ENCODE measurements at regions not wholly inside any gene's neighbourhood (a gene's known extent, or its start where the extent isn't known, plus 50 kb on each side); places are given as distances from the start of the nearest gene placed in this dataset.

GRCh38 chr1:81446000-81446669 lies 354.6 kb upstream of the ADGRL2 start:
- CTCF ChIA-PET (ENCODE audit: unreplicated experiment): no interaction called here

GRCh38 chr1:81443288-81443687 lies 357.4 kb upstream of the ADGRL2 start:
- H3K4me3 ChIP-seq (ENCODE audit: low read depth, low read length, poor library complexity, severe bottlenecking): no peak overlapping the region
- no peak overlapping the region for H3K4me2 ChIP-seq (ENCODE audit: low read length)
- H3K9me3 ChIP-seq (ENCODE audit: low read length): no peaks in the 10 kb centered on the region
- BruUV-seq (replicated peaks): no TSS peak
- no peaks in the 10 kb centered on the region for H3K79me2 ChIP-seq (ENCODE audit: insufficient read depth, low read depth, low read length)
- no peaks in the 10 kb centered on the region; the same call in 1 of the 2 replicates for H4K20me1 ChIP-seq (ENCODE audit: insufficient read depth, low read length)
- intact Hi-C loops (cut with micrococcal nuclease; ENCODE audit: unreplicated experiment): no loop called here
- no peak overlapping the region for H3K27ac ChIP-seq (ENCODE audit: low read depth, low read length, poor library complexity, severe bottlenecking)
- no peaks in the 10 kb centered on the region for H3K9me2 ChIP-seq (ENCODE audit: insufficient read depth, low read length)
- no peaks in the 10 kb centered on the region for H3K4me1 ChIP-seq (ENCODE audit: insufficient read depth, low read length, poor library complexity, severe bottlenecking)
- H3K36me3 ChIP-seq (ENCODE audit: insufficient read depth, low read length): no peaks in the 10 kb centered on the region
- ChIA-PET POLR2A (no interaction called here), CTCF (ENCODE audit: unreplicated experiment) (no interaction called here)
- no peak for TF ChIP-seq EZH2phosphoT487 (IDR thresholded peaks at IDR 0.05; ENCODE audit: borderline replicate concordance, low read depth, low read length)
- TF ChIP-seq, protein P1, sequence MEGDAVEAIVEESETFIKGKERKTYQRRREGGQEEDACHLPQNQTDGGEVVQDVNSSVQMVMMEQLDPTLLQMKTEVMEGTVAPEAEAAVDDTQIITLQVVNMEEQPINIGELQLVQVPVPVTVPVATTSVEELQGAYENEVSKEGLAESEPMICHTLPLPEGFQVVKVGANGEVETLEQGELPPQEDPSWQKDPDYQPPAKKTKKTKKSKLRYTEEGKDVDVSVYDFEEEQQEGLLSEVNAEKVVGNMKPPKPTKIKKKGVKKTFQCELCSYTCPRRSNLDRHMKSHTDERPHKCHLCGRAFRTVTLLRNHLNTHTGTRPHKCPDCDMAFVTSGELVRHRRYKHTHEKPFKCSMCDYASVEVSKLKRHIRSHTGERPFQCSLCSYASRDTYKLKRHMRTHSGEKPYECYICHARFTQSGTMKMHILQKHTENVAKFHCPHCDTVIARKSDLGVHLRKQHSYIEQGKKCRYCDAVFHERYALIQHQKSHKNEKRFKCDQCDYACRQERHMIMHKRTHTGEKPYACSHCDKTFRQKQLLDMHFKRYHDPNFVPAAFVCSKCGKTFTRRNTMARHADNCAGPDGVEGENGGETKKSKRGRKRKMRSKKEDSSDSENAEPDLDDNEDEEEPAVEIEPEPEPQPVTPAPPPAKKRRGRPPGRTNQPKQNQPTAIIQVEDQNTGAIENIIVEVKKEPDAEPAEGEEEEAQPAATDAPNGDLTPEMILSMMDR (conservative IDR thresholded peaks at IDR 0.05; ENCODE audit: low read length): no peak
- no peak overlapping the region for H2AFZ ChIP-seq (ENCODE audit: low read length)
- DNase-seq (ENCODE audit: low spot score): no peak

More at GRCh38 chr1:81446000-81446669, 354.6 kb upstream of the ADGRL2 start:
- Histone ChIP-seq H3K4me3 (ENCODE audit: low read depth, low read length, poor library complexity, severe bottlenecking) (no peak overlapping the region), H3K36me3 (ENCODE audit: insufficient read depth, low read length) (no peaks in the 10 kb centered on the region), H2AFZ (ENCODE audit: low read length) (no peak overlapping the region), H3K4me1 (ENCODE audit: insufficient read depth, low read length, poor library complexity, severe bottlenecking) (no peaks in the 10 kb centered on the region), H3K4me2 (ENCODE audit: low read length) (no peak overlapping the region), H3K27ac (ENCODE audit: low read depth, low read length, poor library complexity, severe bottlenecking) (no peak overlapping the region), H3K9me2 (ENCODE audit: insufficient read depth, low read length) (no peaks in the 10 kb centered on the region), H4K20me1 (ENCODE audit: insufficient read depth, low read length) (no peaks in the 10 kb centered on the region; the same call in 1 of the 2 replicates), H3K79me2 (ENCODE audit: insufficient read depth, low read depth, low read length) (no peaks in the 10 kb centered on the region), H3K9me3 (ENCODE audit: low read length) (no peaks in the 10 kb centered on the region)
- DNase-seq (ENCODE audit: low spot score): no peak
- intact Hi-C loops (cut with micrococcal nuclease; ENCODE audit: unreplicated experiment): no loop called here
- no TSS peak for BruUV-seq (replicated peaks)
- TF ChIP-seq EZH2phosphoT487 (IDR thresholded peaks at IDR 0.05; ENCODE audit: borderline replicate concordance, low read depth, low read length): no peak
- TF ChIP-seq, protein P1 (conservative IDR thresholded peaks at IDR 0.05; ENCODE audit: low read length): no peak
- POLR2A ChIA-PET: no interaction called here

DNA sequence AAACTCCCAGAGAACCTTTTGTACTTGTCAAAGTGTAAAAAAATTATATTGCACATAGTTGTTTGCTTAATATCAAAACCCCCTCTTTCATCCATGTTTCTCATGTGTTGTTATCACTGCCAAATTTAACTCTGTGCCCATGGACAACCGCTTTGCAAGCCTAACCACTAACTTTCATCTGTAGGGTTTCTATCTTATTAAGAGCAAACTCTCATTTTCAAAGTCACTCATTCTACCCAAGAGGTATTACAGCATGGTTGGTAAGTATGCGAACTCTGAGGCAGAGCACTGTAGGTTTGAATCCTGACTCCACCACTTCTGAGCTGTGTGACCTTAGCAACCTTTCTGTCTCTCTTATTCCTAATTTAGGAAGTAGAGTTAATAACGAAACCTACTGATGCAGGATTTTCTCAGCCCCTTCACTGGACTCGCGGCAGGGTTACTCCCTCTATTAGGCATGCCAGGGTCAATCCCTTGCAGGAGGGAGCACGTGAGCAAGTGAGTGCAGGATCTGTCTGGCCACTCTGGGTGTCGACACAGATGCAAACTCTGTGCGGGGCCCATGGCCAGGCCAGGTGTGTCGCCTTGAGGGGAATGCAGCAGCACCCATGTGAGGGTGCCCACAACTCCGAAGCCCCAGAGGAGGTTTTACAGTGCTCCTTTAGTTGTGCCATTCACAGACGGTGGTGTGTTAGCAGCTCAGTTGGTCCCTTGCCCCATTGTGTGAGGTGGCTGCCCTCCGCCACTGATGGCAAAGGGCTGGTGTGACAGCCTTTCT lies 361.5 kb upstream of the ADGRL2 start:
- BruUV-seq (replicated peaks): no TSS peak
- no peak for DNase-seq (ENCODE audit: low spot score)
- intact Hi-C loops (cut with micrococcal nuclease; ENCODE audit: unreplicated experiment): no loop called here
- H2AFZ ChIP-seq (ENCODE audit: low read length): no peak overlapping the region
- no peaks in the 10 kb centered on the region for H3K4me1 ChIP-seq (ENCODE audit: insufficient read depth, low read length, poor library complexity, severe bottlenecking)
- H3K9me2 ChIP-seq (ENCODE audit: insufficient read depth, low read length): no peaks in the 10 kb centered on the region
- H3K4me2 ChIP-seq (ENCODE audit: low read length): no peak overlapping the region
- H3K9me3 ChIP-seq (ENCODE audit: low read length): no peaks in the 10 kb centered on the region
- CTCF ChIA-PET (ENCODE audit: unreplicated experiment): no interaction called here
- POLR2A ChIA-PET: no interaction called here
- TF ChIP-seq EZH2phosphoT487 (IDR thresholded peaks at IDR 0.05; ENCODE audit: borderline replicate concordance, low read depth, low read length): no peak
- TF ChIP-seq, protein P1 (conservative IDR thresholded peaks at IDR 0.05; ENCODE audit: low read length): no peak
- no peaks in the 10 kb centered on the region for H3K79me2 ChIP-seq (ENCODE audit: insufficient read depth, low read depth, low read length)
- H3K27ac ChIP-seq (ENCODE audit: low read depth, low read length, poor library complexity, severe bottlenecking): no peak overlapping the region
- H3K36me3 ChIP-seq (ENCODE audit: insufficient read depth, low read length): no peaks in the 10 kb centered on the region
- H4K20me1 ChIP-seq (ENCODE audit: insufficient read depth, low read length): no peaks in the 10 kb centered on the region
- no peak overlapping the region for H3K4me3 ChIP-seq (ENCODE audit: low read depth, low read length, poor library complexity, severe bottlenecking)
